A549 (cell line): ENCODE measurements at regions not wholly inside any gene's neighbourhood (a gene's known extent, or its start where the extent isn't known, plus 50 kb on each side); places are given as distances from the start of the nearest gene placed in this dataset.

Source experiments
- ATAC-seq, 2 experiments: fragments of 200-7000 bp in 1 of 2; fragments of >200 bp in 1 of 2; cut with Nextera tagmentation in 1 of 2; cut with Tn5 transposase in 1 of 2; 3 replicates each; pipeline versions ENCODE4 v1.8.0 to v1.9.1; 2018 to 2020; ENCODE audit warnings: mild to moderate bottlenecking in 1 of 2, moderate library complexity in 1 of 2
- CTCF ChIA-PET: fragments of 300-600 bp; sonication (Branson Sonifier 250); formaldehyde crosslinking; extraction: SDS; loops from one replicate; lab custom pipeline; 2021; ENCODE audit warnings: antibody characterized with exemption, inconsistent platforms; lab: Yijun Ruan, JAX
- POLR2A ChIA-PET: fragments of 350-600 bp; formaldehyde crosslinking; extraction: SDS; loops from one replicate; lab custom pipeline; 2021; ENCODE audit warnings: antibody characterized with exemption, inconsistent platforms; lab: Yijun Ruan, JAX
- DNase-seq, 2 experiments: peaks; one replicate each; pipeline versions ENCODE4 v3.0.0 to v3.0.0-alpha.2; 2011 to 2016; ENCODE audit warnings: low read depth in 1 of 2, low spot score in 1 of 2
- FAIRE-seq: peaks from 2 replicates; lab custom pipeline; 2011; peaks lifted over from hg19 to GRCh38; lab: Jason Lieb, UNC
- H3K27ac ChIP-seq, 2 experiments: fragments of >200 bp; sonication (Bioruptor Twin); formaldehyde crosslinking; 3 replicates each; pipeline ENCODE4 v1.5.1; 2016 to 2017
- H3K4me1 ChIP-seq: fragments of >200 bp; sonication (Bioruptor Twin); formaldehyde crosslinking; 3 replicates; pipeline ENCODE4 v1.6.1; 2016
- H3K4me2 ChIP-seq: fragments of >200 bp; sonication (Bioruptor Twin); formaldehyde crosslinking; 3 replicates; pipeline ENCODE4 v1.6.1; 2016
- H3K4me3 ChIP-seq: fragments of >200 bp; sonication (Bioruptor Twin); formaldehyde crosslinking; 3 replicates; pipeline ENCODE4 v1.5.1; 2016
- H3K9me3 ChIP-seq: fragments of >200 bp; sonication (Bioruptor Twin); formaldehyde crosslinking; 3 replicates; pipeline ENCODE4 v1.6.1; 2016
- CBX2 ChIP-seq: fragments of 200-600 bp; sonication (generic); IDR thresholded peaks from 2 replicates; pipeline ENCODE4 v1.6.1; 2016; ENCODE audit warnings: low read depth, mild to moderate bottlenecking, borderline replicate concordance
- CBX8 ChIP-seq: fragments of 200-600 bp; sonication (generic); IDR thresholded peaks from 2 replicates; pipeline ENCODE4 v1.6.1; 2016
- CEBPB ChIP-seq, 2 experiments: fragments of >200 bp in 1 of 2; sonication (Bioruptor Twin) in 1 of 2; formaldehyde crosslinking in 1 of 2; IDR thresholded peaks; 2 replicates each; pipeline ENCODE4 v1.6.1; 2012 to 2016
- ESRRA ChIP-seq: fragments of 150-350 bp; IDR thresholded peaks from 2 replicates; pipeline ENCODE4 v1.6.1; 2014; ENCODE audit warnings: mild to moderate bottlenecking, low read length, borderline replicate concordance
- FOSB ChIP-seq: fragments of 250-450 bp; sonication (Bioruptor Pico); IDR thresholded peaks from 2 replicates; pipeline ENCODE4 v1.5.0; 2020; ENCODE audit warnings: mild to moderate bottlenecking, moderate library complexity
- HDAC2 ChIP-seq: fragments of 200-600 bp; sonication (generic); IDR thresholded peaks from 2 replicates; pipeline ENCODE4 v1.6.1; 2016
- KDM5A ChIP-seq: fragments of 200-600 bp; sonication (generic); IDR thresholded peaks from 2 replicates; pipeline ENCODE4 v1.6.1; 2016; ENCODE audit warnings: antibody characterized with exemption, mild to moderate bottlenecking
- MYC ChIP-seq: IDR thresholded peaks from 2 replicates; pipeline ENCODE4 v1.6.1; 2012; ENCODE audit warnings: mild to moderate bottlenecking, inconsistent platforms, low read length, improper control_type of control experiment, borderline replicate concordance
- NPAS2 ChIP-seq: fragments of 250-450 bp; sonication (Bioruptor Pico); IDR thresholded peaks from 2 replicates; pipeline ENCODE4 v1.8.0; 2022; ENCODE audit warnings: mild to moderate bottlenecking, moderate library complexity, borderline replicate concordance
- NR3C1 ChIP-seq: fragments of >200 bp; sonication (Bioruptor Twin); formaldehyde crosslinking; IDR thresholded peaks from 3 replicates; pipeline ENCODE4 v1.6.1; 2017
- RFX5 ChIP-seq: fragments of 450-650 bp; IDR thresholded peaks from 2 replicates; pipeline ENCODE4 v1.7.1; 2014; ENCODE audit warnings: antibody characterized with exemption, mild to moderate bottlenecking, moderate library complexity
- SREBF2 ChIP-seq: fragments of 450-650 bp; IDR thresholded peaks from 2 replicates; pipeline ENCODE4 v1.6.1; 2014; ENCODE audit warnings: mild to moderate bottlenecking, moderate library complexity
- TP53 ChIP-seq: fragments of 250-450 bp; sonication (Bioruptor Pico); IDR thresholded peaks from 2 replicates; pipeline ENCODE4 v1.5.0; 2021; ENCODE audit warnings: mild to moderate bottlenecking, moderate library complexity
- WGBS: methylation state at CpG from one replicate; pipeline ENCODE4 v1.1.6; 2017; ENCODE audit errors: missing lambda C conversion rate; 5-methylcytosine and 5-hydroxymethylcytosine counted together
- TF ChIP-seq, protein P1 (sequence below): fragments of >200 bp; sonication (Bioruptor Twin); formaldehyde crosslinking; IDR thresholded peaks from 3 replicates; pipeline ENCODE4 v1.5.1; 2016
- TF ChIP-seq, protein P2 (sequence below): fragments of 450-650 bp; IDR thresholded peaks from 2 replicates; pipeline ENCODE4 v1.6.1; 2014; ENCODE audit warnings: antibody characterized with exemption
- TF ChIP-seq, protein P3 (sequence below): fragments of 200-600 bp; sonication (generic); IDR thresholded peaks from 2 replicates; pipeline ENCODE4 v1.6.1; 2016; ENCODE audit warnings: antibody characterized with exemption, mild to moderate bottlenecking, moderate library complexity
- TF ChIP-seq, protein P4 (sequence below): fragments of 250-450 bp; sonication (Bioruptor Pico); IDR thresholded peaks from 2 replicates; pipeline ENCODE4 v1.5.0; 2020; ENCODE audit warnings: low read depth, mild to moderate bottlenecking, moderate library complexity
- TF ChIP-seq, protein P5 (sequence below): fragments of 150-350 bp; IDR thresholded peaks from 2 replicates; pipeline ENCODE4 v1.6.1; 2014; ENCODE audit warnings: low read depth, mild to moderate bottlenecking, low read length
- TF ChIP-seq, protein P6 (sequence below): fragments of >200 bp; sonication (Bioruptor Twin); formaldehyde crosslinking; IDR thresholded peaks from 3 replicates; pipeline ENCODE4 v1.6.1; 2016

- POLR2A ChIA-PET = interaction anchor here (1.1 kb wide), 1 partner anchor 103 kb away, joined by 3 read pairs; the partner anchor contains the start of gene SERTAD2
- no peak for TF ChIP-seq ESRRA
- TF ChIP-seq NPAS2 (CRISPR knock-in tag) = no peak
- TF ChIP-seq TP53 (CRISPR knock-in tag) = no peak
- TF ChIP-seq RFX5 = no peak
- TF ChIP-seq, protein P1, sequence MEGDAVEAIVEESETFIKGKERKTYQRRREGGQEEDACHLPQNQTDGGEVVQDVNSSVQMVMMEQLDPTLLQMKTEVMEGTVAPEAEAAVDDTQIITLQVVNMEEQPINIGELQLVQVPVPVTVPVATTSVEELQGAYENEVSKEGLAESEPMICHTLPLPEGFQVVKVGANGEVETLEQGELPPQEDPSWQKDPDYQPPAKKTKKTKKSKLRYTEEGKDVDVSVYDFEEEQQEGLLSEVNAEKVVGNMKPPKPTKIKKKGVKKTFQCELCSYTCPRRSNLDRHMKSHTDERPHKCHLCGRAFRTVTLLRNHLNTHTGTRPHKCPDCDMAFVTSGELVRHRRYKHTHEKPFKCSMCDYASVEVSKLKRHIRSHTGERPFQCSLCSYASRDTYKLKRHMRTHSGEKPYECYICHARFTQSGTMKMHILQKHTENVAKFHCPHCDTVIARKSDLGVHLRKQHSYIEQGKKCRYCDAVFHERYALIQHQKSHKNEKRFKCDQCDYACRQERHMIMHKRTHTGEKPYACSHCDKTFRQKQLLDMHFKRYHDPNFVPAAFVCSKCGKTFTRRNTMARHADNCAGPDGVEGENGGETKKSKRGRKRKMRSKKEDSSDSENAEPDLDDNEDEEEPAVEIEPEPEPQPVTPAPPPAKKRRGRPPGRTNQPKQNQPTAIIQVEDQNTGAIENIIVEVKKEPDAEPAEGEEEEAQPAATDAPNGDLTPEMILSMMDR = no peak
- no peak for TF ChIP-seq CEBPB (IDR thresholded peaks at IDR 0.05)
Observed at GRCh38 chr2:64757126-64757525, 103.4 kb upstream of the SERTAD2 start.

DNA sequence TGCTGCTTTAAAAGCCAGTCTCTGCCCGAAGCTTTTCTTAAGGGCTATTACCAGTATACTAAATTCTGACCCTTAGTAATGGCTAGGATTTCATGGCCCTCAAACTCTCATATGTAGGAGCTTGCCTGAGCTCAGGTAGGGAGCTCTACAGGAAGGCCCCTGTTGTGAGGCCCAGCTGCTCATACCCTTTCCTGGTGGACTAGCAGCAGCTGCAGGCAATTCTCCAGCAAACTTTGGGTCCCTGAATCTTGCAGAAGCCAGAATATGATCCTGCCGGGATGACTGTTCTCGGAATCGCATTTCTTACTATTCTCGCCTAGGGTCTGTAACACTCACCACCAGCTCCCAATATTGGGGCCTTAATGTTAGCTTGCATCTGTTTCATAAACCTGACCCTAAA lies 106.4 kb upstream of the SERTAD2 start:
- Histone ChIP-seq H3K4me2 (no peak overlapping the region), H3K4me1 (no peaks in the 10 kb centered on the region), H3K9me3 (peaks cover 6% of the 10 kb centered on the region; the same call in 1 of the 3 replicates), H3K27ac (no peak overlapping the region), H3K4me3 (no peak overlapping the region)
- no peak for FAIRE-seq
- CTCF ChIA-PET = interaction anchor here (0.7 to 1.3 kb wide), 7 partner anchors 9 to 318 kb away, joined by 3 to 4 read pairs (median 4); no protein-coding TSS in a partner anchor
- POLR2A ChIA-PET = interaction anchor here (6.0 kb wide), 1 partner anchor 9 kb away, joined by 30 read pairs; no protein-coding TSS in a partner anchor
- TF ChIP-seq RFX5 (no peak), SREBF2 (no peak), HDAC2 (no peak), CBX8 (no peak), MYC (no peak), KDM5A (no peak), NR3C1 (no peak), FOSB (CRISPR knock-in tag) (no peak), CEBPB (IDR thresholded peaks at IDR 0.05) (no peak), CBX2 (no peak)
- TF ChIP-seq, protein P2, sequence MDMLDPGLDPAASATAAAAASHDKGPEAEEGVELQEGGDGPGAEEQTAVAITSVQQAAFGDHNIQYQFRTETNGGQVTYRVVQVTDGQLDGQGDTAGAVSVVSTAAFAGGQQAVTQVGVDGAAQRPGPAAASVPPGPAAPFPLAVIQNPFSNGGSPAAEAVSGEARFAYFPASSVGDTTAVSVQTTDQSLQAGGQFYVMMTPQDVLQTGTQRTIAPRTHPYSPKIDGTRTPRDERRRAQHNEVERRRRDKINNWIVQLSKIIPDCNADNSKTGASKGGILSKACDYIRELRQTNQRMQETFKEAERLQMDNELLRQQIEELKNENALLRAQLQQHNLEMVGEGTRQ = no peak
- TF ChIP-seq, protein P3, sequence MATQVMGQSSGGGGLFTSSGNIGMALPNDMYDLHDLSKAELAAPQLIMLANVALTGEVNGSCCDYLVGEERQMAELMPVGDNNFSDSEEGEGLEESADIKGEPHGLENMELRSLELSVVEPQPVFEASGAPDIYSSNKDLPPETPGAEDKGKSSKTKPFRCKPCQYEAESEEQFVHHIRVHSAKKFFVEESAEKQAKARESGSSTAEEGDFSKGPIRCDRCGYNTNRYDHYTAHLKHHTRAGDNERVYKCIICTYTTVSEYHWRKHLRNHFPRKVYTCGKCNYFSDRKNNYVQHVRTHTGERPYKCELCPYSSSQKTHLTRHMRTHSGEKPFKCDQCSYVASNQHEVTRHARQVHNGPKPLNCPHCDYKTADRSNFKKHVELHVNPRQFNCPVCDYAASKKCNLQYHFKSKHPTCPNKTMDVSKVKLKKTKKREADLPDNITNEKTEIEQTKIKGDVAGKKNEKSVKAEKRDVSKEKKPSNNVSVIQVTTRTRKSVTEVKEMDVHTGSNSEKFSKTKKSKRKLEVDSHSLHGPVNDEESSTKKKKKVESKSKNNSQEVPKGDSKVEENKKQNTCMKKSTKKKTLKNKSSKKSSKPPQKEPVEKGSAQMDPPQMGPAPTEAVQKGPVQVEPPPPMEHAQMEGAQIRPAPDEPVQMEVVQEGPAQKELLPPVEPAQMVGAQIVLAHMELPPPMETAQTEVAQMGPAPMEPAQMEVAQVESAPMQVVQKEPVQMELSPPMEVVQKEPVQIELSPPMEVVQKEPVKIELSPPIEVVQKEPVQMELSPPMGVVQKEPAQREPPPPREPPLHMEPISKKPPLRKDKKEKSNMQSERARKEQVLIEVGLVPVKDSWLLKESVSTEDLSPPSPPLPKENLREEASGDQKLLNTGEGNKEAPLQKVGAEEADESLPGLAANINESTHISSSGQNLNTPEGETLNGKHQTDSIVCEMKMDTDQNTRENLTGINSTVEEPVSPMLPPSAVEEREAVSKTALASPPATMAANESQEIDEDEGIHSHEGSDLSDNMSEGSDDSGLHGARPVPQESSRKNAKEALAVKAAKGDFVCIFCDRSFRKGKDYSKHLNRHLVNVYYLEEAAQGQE = no peak
- TF ChIP-seq, protein P4, sequence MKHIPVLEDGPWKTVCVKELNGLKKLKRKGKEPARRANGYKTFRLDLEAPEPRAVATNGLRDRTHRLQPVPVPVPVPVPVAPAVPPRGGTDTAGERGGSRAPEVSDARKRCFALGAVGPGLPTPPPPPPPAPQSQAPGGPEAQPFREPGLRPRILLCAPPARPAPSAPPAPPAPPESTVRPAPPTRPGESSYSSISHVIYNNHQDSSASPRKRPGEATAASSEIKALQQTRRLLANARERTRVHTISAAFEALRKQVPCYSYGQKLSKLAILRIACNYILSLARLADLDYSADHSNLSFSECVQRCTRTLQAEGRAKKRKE (CRISPR knock-in tag) = no peak
- TF ChIP-seq, protein P5, sequence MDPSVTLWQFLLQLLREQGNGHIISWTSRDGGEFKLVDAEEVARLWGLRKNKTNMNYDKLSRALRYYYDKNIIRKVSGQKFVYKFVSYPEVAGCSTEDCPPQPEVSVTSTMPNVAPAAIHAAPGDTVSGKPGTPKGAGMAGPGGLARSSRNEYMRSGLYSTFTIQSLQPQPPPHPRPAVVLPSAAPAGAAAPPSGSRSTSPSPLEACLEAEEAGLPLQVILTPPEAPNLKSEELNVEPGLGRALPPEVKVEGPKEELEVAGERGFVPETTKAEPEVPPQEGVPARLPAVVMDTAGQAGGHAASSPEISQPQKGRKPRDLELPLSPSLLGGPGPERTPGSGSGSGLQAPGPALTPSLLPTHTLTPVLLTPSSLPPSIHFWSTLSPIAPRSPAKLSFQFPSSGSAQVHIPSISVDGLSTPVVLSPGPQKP = no peak
- TF ChIP-seq, protein P6, sequence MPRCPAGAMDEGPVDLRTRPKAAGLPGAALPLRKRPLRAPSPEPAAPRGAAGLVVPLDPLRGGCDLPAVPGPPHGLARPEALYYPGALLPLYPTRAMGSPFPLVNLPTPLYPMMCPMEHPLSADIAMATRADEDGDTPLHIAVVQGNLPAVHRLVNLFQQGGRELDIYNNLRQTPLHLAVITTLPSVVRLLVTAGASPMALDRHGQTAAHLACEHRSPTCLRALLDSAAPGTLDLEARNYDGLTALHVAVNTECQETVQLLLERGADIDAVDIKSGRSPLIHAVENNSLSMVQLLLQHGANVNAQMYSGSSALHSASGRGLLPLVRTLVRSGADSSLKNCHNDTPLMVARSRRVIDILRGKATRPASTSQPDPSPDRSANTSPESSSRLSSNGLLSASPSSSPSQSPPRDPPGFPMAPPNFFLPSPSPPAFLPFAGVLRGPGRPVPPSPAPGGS = no peak
- DNase-seq = no peak
- WGBS = 93% methylated on average over 5 of the region's 5 CpGs
- no peak for ATAC-seq

More at GRCh38 chr2:64757126-64757525, 103.4 kb upstream of the SERTAD2 start:
- DNase-seq (no peak), ATAC-seq (no peak), FAIRE-seq (no peak)
- H3K4me3 ChIP-seq = no peak overlapping the region
- CTCF ChIA-PET = no interaction called here
- no peak overlapping the region for H3K4me2 ChIP-seq
- no peak overlapping the region for H3K27ac ChIP-seq
- peaks cover 3% of the 10 kb centered on the region for H3K4me1 ChIP-seq
- H3K9me3 ChIP-seq = peaks cover 6% of the 10 kb centered on the region; the same call in 1 of the 3 replicates
- WGBS = 34% methylated on average over 2 of the region's 2 CpGs
